Esophagus squamous epithelium (tissue), 4 donors: ENCODE measurements at regions not wholly inside any gene's neighbourhood (a gene's known extent, or its start where the extent isn't known, plus 50 kb on each side); places are given as distances from the start of the nearest gene placed in this dataset.

Experiments
- CTCF ChIP-seq, 6 experiments: fragments of 450-650 bp in 4 of 6; fragments of 200-600 bp in 2 of 6; sonication (generic) in 2 of 6; IDR thresholded peaks; one replicate each; pipeline ENCODE4 v1.5.1; 2016 to 2019; ENCODE audit warnings: antibody characterized with exemption in 6 of 6, mild to moderate bottlenecking in 4 of 6, moderate library complexity in 4 of 6
- POLR2A ChIP-seq, 4 donors: fragments of 450-650 bp; IDR thresholded peaks; one replicate each; pipeline ENCODE4 v1.6.1; 2017; ENCODE audit warnings: antibody characterized with exemption in 4 of 4, mild to moderate bottlenecking in 4 of 4, moderate library complexity in 3 of 4

- TF ChIP-seq CTCF (IDR thresholded peaks at IDR 0.05) (no peak), POLR2A (IDR thresholded peaks at IDR 0.05) (no peak)
These were observed 68.3 kb upstream of the ZSWIM6 start for GRCh38 chr5:61263561-61264272.
